ENCODE measurements at regions not wholly inside any gene's neighbourhood (a gene's known extent, or its start where the extent isn't known, plus 50 kb on each side); places are given as distances from the start of the nearest gene placed in this dataset.
A peak's percentile ranks its signal among the peaks of the same experiment; 100 is the strongest.

GRCh38 chr4:29121586-29121985, 1598.6 kb upstream of the PCDH7 start:
- no peak overlapping the region for H3K4me3 Mint-ChIP-seq
- H3K4me1 Mint-ChIP-seq, result no peaks in the 10 kb centered on the region
- no peaks in the 10 kb centered on the region for H3K36me3 Mint-ChIP-seq (ENCODE audit: low read depth)

DNA sequence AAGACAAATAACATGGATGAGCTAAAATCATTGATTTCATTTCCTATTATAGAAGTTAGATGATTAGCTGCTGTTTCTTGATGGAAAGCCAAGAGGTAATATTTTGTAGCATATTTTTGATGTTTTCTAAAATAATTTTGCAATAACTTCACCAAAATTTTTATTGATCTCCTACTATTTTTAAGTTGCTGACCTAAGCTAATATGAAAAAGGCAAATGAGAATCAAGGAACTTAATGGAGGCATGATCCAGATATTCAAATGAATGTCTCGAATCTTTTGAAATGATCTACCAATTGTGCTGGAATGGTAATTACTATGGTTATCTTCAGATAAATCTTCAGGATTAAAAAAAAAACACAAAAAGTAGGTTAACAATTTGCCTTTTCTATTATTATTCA, 1591.4 kb upstream of the PCDH7 start:
- TF ChIP-seq, protein P1, sequence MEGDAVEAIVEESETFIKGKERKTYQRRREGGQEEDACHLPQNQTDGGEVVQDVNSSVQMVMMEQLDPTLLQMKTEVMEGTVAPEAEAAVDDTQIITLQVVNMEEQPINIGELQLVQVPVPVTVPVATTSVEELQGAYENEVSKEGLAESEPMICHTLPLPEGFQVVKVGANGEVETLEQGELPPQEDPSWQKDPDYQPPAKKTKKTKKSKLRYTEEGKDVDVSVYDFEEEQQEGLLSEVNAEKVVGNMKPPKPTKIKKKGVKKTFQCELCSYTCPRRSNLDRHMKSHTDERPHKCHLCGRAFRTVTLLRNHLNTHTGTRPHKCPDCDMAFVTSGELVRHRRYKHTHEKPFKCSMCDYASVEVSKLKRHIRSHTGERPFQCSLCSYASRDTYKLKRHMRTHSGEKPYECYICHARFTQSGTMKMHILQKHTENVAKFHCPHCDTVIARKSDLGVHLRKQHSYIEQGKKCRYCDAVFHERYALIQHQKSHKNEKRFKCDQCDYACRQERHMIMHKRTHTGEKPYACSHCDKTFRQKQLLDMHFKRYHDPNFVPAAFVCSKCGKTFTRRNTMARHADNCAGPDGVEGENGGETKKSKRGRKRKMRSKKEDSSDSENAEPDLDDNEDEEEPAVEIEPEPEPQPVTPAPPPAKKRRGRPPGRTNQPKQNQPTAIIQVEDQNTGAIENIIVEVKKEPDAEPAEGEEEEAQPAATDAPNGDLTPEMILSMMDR (conservative IDR thresholded peaks at IDR 0.05), result no peak
- Mint-ChIP-seq H3K4me3 (no peak overlapping the region), H3K27ac (ENCODE audit: unreplicated experiment) (no peak overlapping the region), H3K9me3 (no peaks in the 10 kb centered on the region), H3K4me1 (no peaks in the 10 kb centered on the region), H3K36me3 (ENCODE audit: low read depth) (no peaks in the 10 kb centered on the region), H3K27me3 (ENCODE audit: low read depth) (no peaks in the 10 kb centered on the region)
- no peak for DNase-seq (ENCODE audit: low read depth, low spot score)

More at GRCh38 chr4:29121586-29121985, 1598.6 kb upstream of the PCDH7 start:
- Mint-ChIP-seq H3K27me3 (ENCODE audit: low read depth) (no peaks in the 10 kb centered on the region), H3K27ac (ENCODE audit: unreplicated experiment) (no peak overlapping the region), H3K9me3 (peaks cover 4% of the 10 kb centered on the region)
- TF ChIP-seq, protein P1 (conservative IDR thresholded peaks at IDR 0.05), result no peak
- DNase-seq (ENCODE audit: low read depth, low spot score), result no peak

GRCh38 chr4:29131304-29131703, 1588.9 kb upstream of the PCDH7 start:
- H3K9me3 Mint-ChIP-seq, result no peaks in the 10 kb centered on the region
- DNase-seq (ENCODE audit: low read depth, low spot score), result no peak

GRCh38 chr4:29142708-29143107, 1577.5 kb upstream of the PCDH7 start:
- H3K4me1 Mint-ChIP-seq, result no peaks in the 10 kb centered on the region
- H3K27ac Mint-ChIP-seq (ENCODE audit: unreplicated experiment), result no peak overlapping the region
- no peaks in the 10 kb centered on the region for H3K27me3 Mint-ChIP-seq (ENCODE audit: low read depth)
- DNase-seq (ENCODE audit: low read depth, low spot score), result no peak
- no peaks in the 10 kb centered on the region for H3K36me3 Mint-ChIP-seq (ENCODE audit: low read depth)
- TF ChIP-seq, protein P1 (conservative IDR thresholded peaks at IDR 0.05), result no peak
- H3K9me3 Mint-ChIP-seq, result peaks cover 10% of the 10 kb centered on the region
- no peak overlapping the region for H3K4me3 Mint-ChIP-seq

More at GRCh38 chr4:29131304-29131703, 1588.9 kb upstream of the PCDH7 start:
- TF ChIP-seq, protein P1 (conservative IDR thresholded peaks at IDR 0.05), result no peak
- no peaks in the 10 kb centered on the region for H3K27me3 Mint-ChIP-seq (ENCODE audit: low read depth)
- H3K27ac Mint-ChIP-seq (ENCODE audit: unreplicated experiment), result no peak overlapping the region
- no peaks in the 10 kb centered on the region for H3K36me3 Mint-ChIP-seq (ENCODE audit: low read depth)
- H3K4me1 Mint-ChIP-seq, result no peaks in the 10 kb centered on the region
- H3K4me3 Mint-ChIP-seq, result no peak overlapping the region

- no peaks in the 10 kb centered on the region for H3K36me3 Mint-ChIP-seq (ENCODE audit: low read depth)
- TF ChIP-seq, protein P1 (conservative IDR thresholded peaks at IDR 0.05), result no peak
- H3K4me1 Mint-ChIP-seq, result peaks cover 11% of the 10 kb centered on the region
- DNase-seq (ENCODE audit: low read depth, low spot score), result no peak
- H3K9me3 Mint-ChIP-seq, result peaks cover 11% of the 10 kb centered on the region
- H3K27me3 Mint-ChIP-seq (ENCODE audit: low read depth), result no peaks in the 10 kb centered on the region
- H3K4me3 Mint-ChIP-seq, result no peak overlapping the region
- H3K27ac Mint-ChIP-seq (ENCODE audit: unreplicated experiment), result no peak overlapping the region
These were observed 1568.6 kb upstream of the PCDH7 start for GRCh38 chr4:29151584-29151983.

DNA sequence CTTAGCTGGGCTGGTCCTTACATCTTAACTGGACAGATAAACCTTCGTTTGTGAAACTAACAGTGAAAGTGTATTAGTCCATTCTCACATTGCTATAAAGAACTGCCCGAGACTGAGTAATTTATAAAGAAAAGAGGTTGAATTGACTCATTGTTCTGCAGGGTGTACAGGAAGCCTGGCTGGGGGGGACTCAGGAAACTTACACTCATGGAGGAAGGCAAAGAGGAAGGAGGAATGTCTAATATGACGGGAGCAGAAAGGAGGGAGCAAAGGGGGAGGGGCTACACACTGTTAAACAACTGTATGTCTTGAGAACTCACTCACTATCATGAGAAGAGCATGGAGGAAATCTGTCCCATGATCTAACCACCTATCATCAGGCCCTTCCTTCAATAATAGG, 1566.5 kb upstream of the PCDH7 start:
- no peaks in the 10 kb centered on the region for H3K27me3 Mint-ChIP-seq (ENCODE audit: low read depth)
- peaks cover 11% of the 10 kb centered on the region for H3K4me1 Mint-ChIP-seq
- no peak for DNase-seq (ENCODE audit: low read depth, low spot score)
- H3K4me3 Mint-ChIP-seq, result no peak overlapping the region
- peak overlapping the region; percentile 73 for H3K27ac Mint-ChIP-seq (ENCODE audit: unreplicated experiment)
- TF ChIP-seq, protein P1 (conservative IDR thresholded peaks at IDR 0.05), result no peak
- peaks cover 7% of the 10 kb centered on the region for H3K9me3 Mint-ChIP-seq
- H3K36me3 Mint-ChIP-seq (ENCODE audit: low read depth), result no peaks in the 10 kb centered on the region

All from neural crest cell (in vitro differentiated cells).